ENCODE measurements at regions not wholly inside any gene's neighbourhood (a gene's known extent, or its start where the extent isn't known, plus 50 kb on each side); places are given as distances from the start of the nearest gene placed in this dataset.
"Not testable (repeated sequence)": the region's sequence is repeated elsewhere in the genome, so short reads cannot be mapped to it uniquely, and the experiment has no call there.

- in situ Hi-C loops (cut with MboI; ENCODE audit: low pct_unique_long_range_greater_than_20kb, low sequenced_read_pairs); DNase-seq: not testable (repeated sequence)
These were observed 114.5 kb downstream of the MTHFS start for GRCh38 chr15:79782307-79782706.
